NCI-H146 treated with DMSO at 0.1 percent for 48 hours (cell line): ENCODE measurements at regions not wholly inside any gene's neighbourhood (a gene's known extent, or its start where the extent isn't known, plus 50 kb on each side); places are given as distances from the start of the nearest gene placed in this dataset.

Experiments used
- DNase-seq: peaks from one replicate; lab custom pipeline; 2025; ENCODE audit not compliant: unreplicated experiment; lab: John Stamatoyannopoulos, UW

- no peak for DNase-seq
Observed at GRCh38 chr1:99566290-99567021, 79.5 kb upstream of the PALMD start.

GRCh38 chr1:99570486-99571089 is 75.3 kb upstream of the PALMD start:
- no peak for DNase-seq

DNA sequence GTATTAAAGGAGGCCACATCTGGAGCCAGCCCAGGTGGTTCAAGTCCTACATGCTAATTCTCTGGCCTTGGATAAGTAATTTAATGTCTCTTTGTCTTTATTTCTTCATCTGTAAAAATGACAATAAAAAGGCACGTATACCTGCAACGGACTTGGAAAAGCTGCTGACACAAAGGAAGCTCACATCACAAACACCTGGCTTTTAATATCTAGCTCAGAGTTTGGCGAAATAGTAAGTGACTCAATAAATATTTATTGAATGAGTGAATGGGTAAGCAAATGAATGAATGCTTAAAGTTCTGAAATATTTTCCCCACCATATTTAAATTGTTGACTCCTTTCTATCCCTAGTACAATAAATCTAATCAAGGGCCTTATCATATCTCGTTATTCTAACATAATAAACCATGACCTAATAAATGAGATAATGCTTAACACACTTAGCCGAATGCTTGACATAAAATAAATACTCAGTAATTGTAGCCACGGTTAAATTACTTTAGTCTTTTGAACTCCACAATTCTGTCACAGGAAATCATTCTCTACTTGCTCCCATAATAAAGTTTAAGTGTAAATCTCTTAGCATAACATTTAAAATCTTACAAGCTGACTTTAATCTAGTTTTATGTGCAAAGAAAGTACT is 74.7 kb upstream of the PALMD start:
- DNase-seq, result no peak

DNA sequence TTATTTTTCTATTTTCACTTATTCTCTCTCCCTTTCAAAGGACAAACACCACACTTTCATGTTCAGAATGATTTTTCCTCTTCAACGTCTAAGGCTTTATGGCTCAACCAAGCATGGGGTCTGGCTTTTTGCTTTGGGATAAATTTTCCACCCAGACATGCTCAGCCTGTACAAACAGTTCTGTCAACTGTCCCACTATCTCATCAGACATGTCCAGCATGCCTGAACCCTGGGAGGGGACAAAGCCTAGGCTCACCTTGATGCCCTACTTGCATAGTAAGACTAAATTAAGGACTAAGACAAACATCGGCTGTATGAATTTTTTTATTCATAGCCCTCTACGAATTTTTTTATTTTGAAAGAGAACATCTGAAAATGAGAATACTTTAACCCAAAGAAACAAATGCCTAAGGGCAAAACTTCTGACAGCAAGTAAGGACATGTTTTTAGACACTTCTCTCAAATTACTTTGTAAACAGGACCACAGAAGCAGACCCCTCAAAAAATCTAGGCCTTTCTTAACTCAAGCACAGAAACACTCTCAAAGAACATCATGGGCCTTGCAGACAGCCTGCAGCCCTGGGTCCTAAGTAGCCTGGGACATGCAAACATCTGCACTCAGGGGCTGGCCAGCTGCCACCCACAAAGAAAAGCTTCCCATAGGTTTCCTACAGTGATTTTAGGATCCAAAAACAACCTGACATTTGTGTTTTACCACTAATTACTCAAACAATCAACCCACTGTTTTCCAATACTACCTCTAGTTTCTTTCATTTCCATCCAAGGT is 72.3 kb upstream of the PALMD start:
- no peak for DNase-seq

- no peak for DNase-seq
Observed at GRCh38 chr1:99577313-99577712, 68.6 kb upstream of the PALMD start.

DNA sequence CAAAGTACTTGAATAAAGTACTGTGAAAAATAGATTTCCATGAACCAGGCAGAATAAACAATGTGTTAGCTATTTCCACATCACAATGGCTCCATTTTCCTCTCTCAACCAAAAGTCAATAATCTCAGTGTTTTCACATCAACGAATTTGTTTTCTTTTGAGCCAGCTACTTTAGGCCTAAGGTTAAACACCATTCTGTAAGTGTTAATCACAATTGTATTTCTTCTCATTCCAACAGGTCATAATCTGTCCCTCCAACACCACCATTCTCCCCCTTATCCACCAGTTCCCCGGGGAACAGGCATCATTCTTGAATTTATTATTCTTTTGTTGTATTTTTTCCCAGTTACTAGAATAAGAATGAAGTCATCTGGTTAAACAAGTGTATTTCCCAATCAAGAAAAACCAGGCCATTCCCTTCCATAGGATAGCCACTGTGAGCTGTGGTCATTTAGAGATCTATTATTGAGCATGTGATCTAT is 66.2 kb upstream of the PALMD start:
- DNase-seq, result no peak

GRCh38 chr1:99580451-99580850 is 65.5 kb upstream of the PALMD start:
- no peak for DNase-seq

GRCh38 chr1:99587008-99587407 is 58.9 kb upstream of the PALMD start:
- no peak for DNase-seq

- DNase-seq, result no peak
Observed at GRCh38 chr1:99589186-99589636, 56.7 kb upstream of the PALMD start.

DNA sequence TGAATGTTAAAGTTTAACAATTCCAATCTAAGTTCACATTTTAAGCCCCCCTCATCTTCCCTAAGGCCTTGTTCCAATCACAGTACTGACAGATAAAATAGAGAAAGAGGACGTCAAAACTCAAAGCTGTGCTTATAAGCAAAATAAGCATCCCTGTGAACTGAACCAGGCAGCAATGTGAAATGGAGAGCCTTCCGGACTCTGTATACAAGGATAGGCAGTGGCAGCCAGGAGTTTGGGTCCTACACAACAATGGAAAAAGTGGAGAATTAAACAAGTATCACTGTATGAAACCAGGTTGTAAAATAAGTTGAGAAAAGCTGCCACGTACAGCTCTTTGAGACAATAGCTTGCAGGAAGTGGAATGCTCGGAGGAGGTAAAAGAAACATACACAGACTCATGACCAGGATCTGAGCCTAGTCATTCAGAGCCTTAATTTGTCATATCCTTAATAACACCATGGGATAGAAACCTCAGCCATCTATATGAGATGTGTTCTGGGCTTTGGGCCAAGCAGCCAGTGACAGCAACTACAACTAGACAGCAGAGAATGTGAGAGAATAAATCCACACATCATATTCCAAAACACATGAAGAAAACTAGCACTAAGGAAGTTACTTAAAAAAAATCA is 55.2 kb upstream of the PALMD start:
- no peak for DNase-seq

DNA sequence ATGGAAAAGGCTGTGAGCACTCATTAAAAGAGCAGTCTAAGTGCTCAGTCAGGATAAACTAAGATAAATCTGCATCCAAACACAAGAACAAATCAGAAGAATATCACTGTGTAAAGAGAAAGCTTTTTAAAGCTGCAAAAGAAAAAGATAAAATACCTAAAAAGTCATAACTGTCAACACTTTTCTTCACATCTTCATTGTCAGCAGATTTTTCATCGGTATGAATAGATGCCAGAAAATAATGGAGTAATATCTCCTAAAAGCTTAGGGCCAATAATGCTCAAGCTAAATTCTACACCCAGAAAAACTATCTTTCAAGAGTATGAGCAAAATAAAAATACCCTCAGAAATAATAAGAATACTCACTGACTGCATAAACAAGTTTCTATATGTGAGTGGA is 54.0 kb upstream of the PALMD start:
- DNase-seq, result no peak

- DNase-seq, result no peak
Observed at GRCh38 chr1:99594205-99594604, 51.7 kb upstream of the PALMD start.

- DNase-seq, result no peak
Observed at GRCh38 chr1:99595041-99595440, 50.9 kb upstream of the PALMD start.

DNA sequence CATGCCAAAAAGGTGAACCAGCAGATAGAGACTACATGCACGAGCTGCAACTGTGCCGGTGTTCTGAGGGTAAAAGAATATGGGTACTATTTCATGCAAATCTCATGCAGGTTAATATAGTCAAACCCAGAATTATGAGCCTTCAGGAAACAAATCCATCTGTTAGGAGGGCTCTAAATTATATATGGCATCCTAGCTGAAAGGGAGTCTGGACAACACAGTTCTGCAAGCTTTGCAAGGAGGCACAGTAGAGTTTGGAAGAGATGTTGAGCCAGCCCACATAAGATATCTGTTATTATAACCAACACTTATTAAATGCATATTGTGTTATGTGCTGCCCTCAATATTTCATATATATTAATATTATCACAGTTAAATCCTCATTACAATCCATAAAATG is 50.5 kb upstream of the PALMD start:
- no peak for DNase-seq
